ENCODE measurements at regions not wholly inside any gene's neighbourhood (a gene's known extent, or its start where the extent isn't known, plus 50 kb on each side); places are given as distances from the start of the nearest gene placed in this dataset.

DNA sequence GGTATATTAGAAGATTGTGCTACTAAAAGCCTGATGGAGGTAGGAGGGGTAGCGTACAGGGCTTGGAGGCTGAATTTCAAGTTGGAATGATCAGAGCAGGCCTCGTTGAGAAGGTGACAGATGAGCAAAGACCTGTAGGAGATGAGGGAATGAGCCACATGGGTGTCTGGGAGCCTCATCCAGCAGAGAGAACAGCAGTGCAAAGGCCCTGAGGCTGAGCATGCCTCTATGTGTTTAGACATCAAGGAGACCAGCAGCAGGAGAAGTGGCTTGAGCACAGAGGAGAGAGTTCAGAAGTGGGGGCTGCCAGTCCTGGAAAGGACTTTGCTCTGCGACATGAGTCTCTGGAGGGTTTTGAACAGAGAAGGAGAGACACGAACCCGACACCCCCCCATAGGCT, 111.7 kb downstream of the TMEM130 start:
- TF ChIP-seq, protein P1, sequence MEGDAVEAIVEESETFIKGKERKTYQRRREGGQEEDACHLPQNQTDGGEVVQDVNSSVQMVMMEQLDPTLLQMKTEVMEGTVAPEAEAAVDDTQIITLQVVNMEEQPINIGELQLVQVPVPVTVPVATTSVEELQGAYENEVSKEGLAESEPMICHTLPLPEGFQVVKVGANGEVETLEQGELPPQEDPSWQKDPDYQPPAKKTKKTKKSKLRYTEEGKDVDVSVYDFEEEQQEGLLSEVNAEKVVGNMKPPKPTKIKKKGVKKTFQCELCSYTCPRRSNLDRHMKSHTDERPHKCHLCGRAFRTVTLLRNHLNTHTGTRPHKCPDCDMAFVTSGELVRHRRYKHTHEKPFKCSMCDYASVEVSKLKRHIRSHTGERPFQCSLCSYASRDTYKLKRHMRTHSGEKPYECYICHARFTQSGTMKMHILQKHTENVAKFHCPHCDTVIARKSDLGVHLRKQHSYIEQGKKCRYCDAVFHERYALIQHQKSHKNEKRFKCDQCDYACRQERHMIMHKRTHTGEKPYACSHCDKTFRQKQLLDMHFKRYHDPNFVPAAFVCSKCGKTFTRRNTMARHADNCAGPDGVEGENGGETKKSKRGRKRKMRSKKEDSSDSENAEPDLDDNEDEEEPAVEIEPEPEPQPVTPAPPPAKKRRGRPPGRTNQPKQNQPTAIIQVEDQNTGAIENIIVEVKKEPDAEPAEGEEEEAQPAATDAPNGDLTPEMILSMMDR (IDR thresholded peaks at IDR 0.05): no peak
- TF ChIP-seq POLR2A (IDR thresholded peaks at IDR 0.05): no peak
